HCT116 (cell line): ENCODE measurements at regions not wholly inside any gene's neighbourhood (a gene's known extent, or its start where the extent isn't known, plus 50 kb on each side); places are given as distances from the start of the nearest gene placed in this dataset.
"Not testable (repeated sequence)": the region's sequence is repeated elsewhere in the genome, so short reads cannot be mapped to it uniquely, and the experiment has no call there.

Source experiments
- CEBPB ChIP-seq: IDR thresholded peaks from 2 replicates; pipeline ENCODE4 v1.6.1; 2012; ENCODE audit warnings: low read depth
- CTCF ChIP-seq, 3 experiments: fragments of 200-600 bp in 1 of 3; sonication (generic) in 1 of 3; IDR thresholded peaks in 2 of 3; conservative IDR thresholded peaks in 1 of 3; 2 replicates each; pipeline ENCODE4 v1.5.1; 2012 to 2017; ENCODE audit warnings: low read depth in 2 of 3, low read length in 2 of 3, antibody characterized with exemption in 1 of 3, borderline replicate concordance in 1 of 3, control low read depth in 1 of 3, mild to moderate bottlenecking in 1 of 3, mixed read lengths in 1 of 3, mixed run types in 1 of 3, moderate library complexity in 1 of 3; ENCODE audit not compliant: insufficient read depth in 1 of 3
- POLR2A ChIP-seq: IDR thresholded peaks from 2 replicates; pipeline ENCODE4 v1.7.0; 2011; ENCODE audit warnings: borderline replicate concordance; ENCODE audit not compliant: insufficient read depth, insufficient read length; ENCODE audit errors: extremely low read depth
- RAD21 ChIP-seq: IDR thresholded peaks from 2 replicates; pipeline ENCODE4 v1.6.1; 2012; ENCODE audit warnings: low read depth, mild to moderate bottlenecking
- SP1 ChIP-seq: IDR thresholded peaks from 2 replicates; pipeline ENCODE4 v1.6.1; 2012; ENCODE audit warnings: low read depth

- TF ChIP-seq CTCF (IDR thresholded peaks at IDR 0.05 in 2 of 3, conservative IDR thresholded peaks at IDR 0.05 in 1 of 3; ENCODE audit: borderline replicate concordance in 1 of 3, insufficient read depth in 1 of 3, low read depth in 2 of 3, low read length in 2 of 3); SP1; POLR2A; CEBPB; RAD21: not testable (repeated sequence)
Measured at GRCh38 chr2:110277054-110277453, 64.7 kb upstream of the MTLN start.
